Esophagus squamous epithelium (tissue), 5 donors: ENCODE measurements at regions not wholly inside any gene's neighbourhood (a gene's known extent, or its start where the extent isn't known, plus 50 kb on each side); places are given as distances from the start of the nearest gene placed in this dataset.
"Not testable (repeated sequence)": the region's sequence is repeated elsewhere in the genome, so short reads cannot be mapped to it uniquely, and the experiment has no call there.

Experiments used
- DNase-seq: peaks from one replicate; lab custom pipeline; 2025; lab: John Stamatoyannopoulos, UW
- H3K27ac ChIP-seq, 4 donors: fragments of 200-600 bp; sonication (generic); one replicate each; pipeline ENCODE4 v1.5.1; 2016 to 2019; ENCODE audit warnings: mild to moderate bottlenecking in 1 of 4
- H3K27me3 ChIP-seq, 4 donors: fragments of 200-600 bp; sonication (generic); 1 replicate in 3 of 4; 2 replicates in 1 of 4; pipeline versions ENCODE4 v1.5.1 to v1.6.0; 2017 to 2021; ENCODE audit warnings: antibody characterized with exemption in 1 of 4
- H3K36me3 ChIP-seq, 3 donors: fragments of 200-600 bp; sonication (generic); one replicate each; pipeline ENCODE4 v1.5.1; 2016 to 2019
- H3K4me1 ChIP-seq, 3 donors: fragments of 200-600 bp; sonication (generic); one replicate each; pipeline ENCODE4 v1.5.1; 2017 to 2019
- H3K4me3 ChIP-seq, 4 donors: fragments of 200-600 bp; sonication (generic); 1 replicate in 3 of 4; 2 replicates in 1 of 4; pipeline ENCODE4 v1.5.1; 2016 to 2019; ENCODE audit warnings: mild to moderate bottlenecking in 2 of 4, moderate library complexity in 1 of 4
- H3K9me3 ChIP-seq, 3 donors: fragments of 200-600 bp; sonication (generic); one replicate each; pipeline ENCODE4 v1.5.1; 2016 to 2019
- POLR2A ChIP-seq, 4 donors: fragments of 450-650 bp; IDR thresholded peaks; one replicate each; pipeline ENCODE4 v1.6.1; 2017; ENCODE audit warnings: antibody characterized with exemption in 4 of 4, mild to moderate bottlenecking in 4 of 4, moderate library complexity in 3 of 4
- WGBS, 2 donors: methylation state at CpG; one replicate each; pipeline ENCODE4 v1.1.5; 2018; 5-methylcytosine and 5-hydroxymethylcytosine counted together
- intact Hi-C: fragments of 100-400 bp; cut with DNase I; formaldehyde crosslinking; loops from one replicate; pipeline ENCODE4 v1.15.0; 2022
- TF ChIP-seq, protein P1 (sequence below), 6 experiments: fragments of 450-650 bp in 4 of 6; fragments of 200-600 bp in 2 of 6; sonication (generic) in 2 of 6; IDR thresholded peaks; one replicate each; pipeline ENCODE4 v1.5.1; 2016 to 2019; ENCODE audit warnings: antibody characterized with exemption in 6 of 6, mild to moderate bottlenecking in 4 of 6, moderate library complexity in 4 of 6
- donor health status: DM: yes; HTN: yes; CAD: no.

DNA sequence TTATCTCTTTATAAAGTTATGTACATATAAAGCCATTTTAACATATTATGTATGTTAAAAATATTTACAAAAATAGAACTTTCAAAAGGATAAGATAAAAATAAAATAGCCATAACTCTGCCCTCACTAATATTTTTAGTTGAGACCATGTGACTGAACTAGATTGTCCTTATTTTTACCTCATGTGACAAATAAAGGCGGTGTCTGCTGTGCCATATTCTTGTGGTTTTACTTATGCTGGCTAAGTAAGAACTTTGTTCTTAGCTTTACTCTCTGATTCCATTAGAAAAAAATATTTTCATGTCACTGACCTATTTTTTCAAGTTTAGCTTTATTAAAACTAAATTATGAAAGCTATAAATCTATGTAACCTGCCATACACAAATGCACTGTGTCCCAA, 135.6 kb upstream of the TSC22D1 start:
- intact Hi-C loops, result no loop called here
- no peaks in the 10 kb centered on the region for H3K27me3 ChIP-seq
- no peak overlapping the region for H3K27ac ChIP-seq
- H3K4me3 ChIP-seq, result no peak overlapping the region
- no peaks in the 10 kb centered on the region for H3K9me3 ChIP-seq
- no peak for DNase-seq
- TF ChIP-seq POLR2A (IDR thresholded peaks at IDR 0.05), result no peak
- TF ChIP-seq, protein P1, sequence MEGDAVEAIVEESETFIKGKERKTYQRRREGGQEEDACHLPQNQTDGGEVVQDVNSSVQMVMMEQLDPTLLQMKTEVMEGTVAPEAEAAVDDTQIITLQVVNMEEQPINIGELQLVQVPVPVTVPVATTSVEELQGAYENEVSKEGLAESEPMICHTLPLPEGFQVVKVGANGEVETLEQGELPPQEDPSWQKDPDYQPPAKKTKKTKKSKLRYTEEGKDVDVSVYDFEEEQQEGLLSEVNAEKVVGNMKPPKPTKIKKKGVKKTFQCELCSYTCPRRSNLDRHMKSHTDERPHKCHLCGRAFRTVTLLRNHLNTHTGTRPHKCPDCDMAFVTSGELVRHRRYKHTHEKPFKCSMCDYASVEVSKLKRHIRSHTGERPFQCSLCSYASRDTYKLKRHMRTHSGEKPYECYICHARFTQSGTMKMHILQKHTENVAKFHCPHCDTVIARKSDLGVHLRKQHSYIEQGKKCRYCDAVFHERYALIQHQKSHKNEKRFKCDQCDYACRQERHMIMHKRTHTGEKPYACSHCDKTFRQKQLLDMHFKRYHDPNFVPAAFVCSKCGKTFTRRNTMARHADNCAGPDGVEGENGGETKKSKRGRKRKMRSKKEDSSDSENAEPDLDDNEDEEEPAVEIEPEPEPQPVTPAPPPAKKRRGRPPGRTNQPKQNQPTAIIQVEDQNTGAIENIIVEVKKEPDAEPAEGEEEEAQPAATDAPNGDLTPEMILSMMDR (IDR thresholded peaks at IDR 0.05), result no peak
- 77 to 81% methylated on average over 1 of the region's 1 CpG for WGBS, 2 donors
- H3K36me3 ChIP-seq, result no peaks in the 10 kb centered on the region
- H3K4me1 ChIP-seq, result peaks cover 11 to 29% (median 11%) of the 10 kb centered on the region in 3 donors

DNA sequence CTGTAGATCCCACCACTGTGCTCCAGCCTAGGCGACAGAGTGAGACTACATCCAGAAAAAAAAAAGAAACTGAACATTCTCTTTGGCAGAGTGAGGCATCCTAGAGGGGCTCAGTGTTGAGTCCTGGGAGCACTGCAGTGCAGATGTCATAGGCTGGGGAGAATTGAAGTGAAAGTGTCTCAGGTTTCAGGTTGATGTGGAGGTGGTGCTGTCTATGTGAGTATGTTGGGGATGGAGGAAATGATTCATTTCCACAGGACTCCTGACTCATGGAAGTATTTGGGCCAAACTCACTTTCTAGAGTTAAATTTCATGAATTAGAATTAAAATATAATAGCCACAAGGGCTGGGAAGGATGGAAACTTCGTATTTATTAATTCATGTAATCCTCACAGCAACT, 134.4 kb upstream of the TSC22D1 start:
- no peak for DNase-seq

DNA sequence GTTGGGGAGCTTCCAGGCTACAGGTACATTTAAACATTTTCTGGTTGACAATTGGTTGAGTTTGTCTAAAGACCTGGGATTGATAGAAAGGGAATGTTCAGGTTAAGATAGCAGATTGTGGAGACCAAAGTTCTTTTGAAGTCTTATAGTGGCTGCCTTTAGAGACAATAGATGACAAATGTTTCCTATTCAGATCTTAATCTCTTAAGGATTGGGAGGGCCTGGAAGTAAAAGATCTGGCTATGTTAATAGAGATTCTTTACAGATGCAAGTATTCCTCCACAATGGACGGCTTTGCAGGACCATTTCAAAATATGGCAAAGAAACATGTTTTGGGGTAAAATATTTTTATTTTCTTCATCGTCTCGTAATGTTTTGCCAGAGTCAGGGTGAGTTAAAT, 128.7 kb upstream of the TSC22D1 start:
- H3K9me3 ChIP-seq, H3K27ac ChIP-seq, H3K27me3 ChIP-seq, DNase-seq, H3K36me3 ChIP-seq, H3K4me1 ChIP-seq, intact Hi-C loops, H3K4me3 ChIP-seq: not testable (repeated sequence)
- 59 to 65% methylated on average over 3 of the region's 3 CpGs for WGBS, 2 donors

More for the DNA sequence above, 134.4 kb upstream of the TSC22D1 start:
- H3K27me3 ChIP-seq, result no peaks in the 10 kb centered on the region
- peaks cover 11 to 25% (median 11%) of the 10 kb centered on the region in 3 donors for H3K4me1 ChIP-seq
- TF ChIP-seq POLR2A (IDR thresholded peaks at IDR 0.05), result no peak
- TF ChIP-seq, protein P1 (IDR thresholded peaks at IDR 0.05), result no peak
- no peaks in the 10 kb centered on the region for H3K9me3 ChIP-seq
- 36 to 58% methylated on average over 2 of the region's 2 CpGs for WGBS, 2 donors
- intact Hi-C loops, result no loop called here
- H3K36me3 ChIP-seq, result no peaks in the 10 kb centered on the region
- H3K4me3 ChIP-seq, result no peak overlapping the region
- no peak overlapping the region for H3K27ac ChIP-seq

DNA sequence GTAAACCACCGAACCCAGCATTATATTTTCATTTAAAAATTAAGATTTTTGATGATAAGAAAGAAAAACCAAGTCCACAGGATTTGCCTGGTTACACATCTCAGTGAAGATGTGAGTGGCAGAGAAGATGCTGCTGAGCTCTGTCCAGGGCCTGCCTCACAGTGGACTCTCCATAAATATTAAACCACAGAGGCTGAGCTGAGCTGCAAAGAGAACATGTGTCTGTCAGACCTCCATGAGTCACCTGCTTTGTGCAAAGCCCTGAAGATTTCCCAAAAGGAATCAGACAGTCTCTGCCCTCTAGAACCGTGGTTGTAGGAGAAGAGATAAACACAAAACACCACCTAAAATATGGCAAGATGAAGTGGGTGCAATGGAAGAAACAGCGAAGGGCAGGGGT, 127.2 kb upstream of the TSC22D1 start:
- no peak overlapping the region for H3K4me3 ChIP-seq
- no peaks in the 10 kb centered on the region for H3K27me3 ChIP-seq
- intact Hi-C loops, result no loop called here
- DNase-seq, result no peak
- H3K4me1 ChIP-seq, result no peaks in the 10 kb centered on the region
- H3K36me3 ChIP-seq, result no peaks in the 10 kb centered on the region
- TF ChIP-seq POLR2A (IDR thresholded peaks at IDR 0.05), result no peak
- TF ChIP-seq, protein P1 (IDR thresholded peaks at IDR 0.05), result no peak
- no peaks in the 10 kb centered on the region for H3K9me3 ChIP-seq
- H3K27ac ChIP-seq, result no peak overlapping the region
- WGBS, 2 donors, result 48 to 70% methylated on average over 3 of the region's 3 CpGs

DNA sequence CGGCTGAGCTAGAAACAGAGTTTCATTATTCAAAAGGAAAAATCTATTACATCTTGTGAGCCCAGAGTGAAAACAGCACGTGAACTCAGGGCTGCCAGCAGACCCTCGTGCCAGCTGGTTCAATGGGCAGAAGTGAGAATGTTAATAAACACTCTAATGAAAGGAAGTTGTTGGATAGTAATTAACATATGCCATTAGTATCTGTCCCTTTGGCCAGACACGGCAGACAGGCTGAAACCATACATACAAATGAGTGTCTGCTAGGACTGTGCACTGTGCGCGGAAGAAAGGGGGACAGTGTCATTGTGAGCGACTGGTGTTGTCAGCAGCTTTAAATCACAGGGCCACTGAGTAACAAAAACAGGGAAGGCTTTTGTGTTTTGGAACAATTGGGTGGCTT, 121.9 kb upstream of the TSC22D1 start:
- TF ChIP-seq, protein P1 (IDR thresholded peaks at IDR 0.05), result no peak
- TF ChIP-seq POLR2A (IDR thresholded peaks at IDR 0.05), result no peak
- Histone ChIP-seq H3K4me3 (no peak overlapping the region), H3K9me3 (no peaks in the 10 kb centered on the region), H3K27me3 (no peaks in the 10 kb centered on the region), H3K27ac (no peak overlapping the region), H3K4me1 (no peaks in the 10 kb centered on the region), H3K36me3 (no peaks in the 10 kb centered on the region)
- DNase-seq, result no peak
- intact Hi-C loops, result no loop called here
- WGBS, 2 donors, result 66 to 73% methylated on average over 7 of the region's 7 CpGs

DNA sequence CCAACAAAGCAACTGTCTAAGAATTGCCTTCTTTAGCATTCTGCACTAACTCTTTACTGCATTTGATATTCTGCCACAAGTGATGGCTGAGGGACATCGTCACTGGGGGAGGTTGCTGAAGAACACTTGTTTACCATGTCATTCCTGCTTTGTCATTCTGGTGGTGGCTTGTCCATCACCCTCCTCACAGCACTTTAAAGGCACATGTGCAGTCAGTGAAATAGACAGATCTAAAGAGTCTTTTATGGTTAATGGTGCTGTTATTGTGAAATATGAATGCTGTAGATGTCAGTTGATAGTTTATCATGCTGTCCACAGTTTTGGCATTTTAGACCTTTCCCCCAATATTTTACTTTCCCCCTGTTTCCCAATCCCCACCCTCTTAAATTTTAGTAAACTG, 120.9 kb upstream of the TSC22D1 start:
- 42 to 57% methylated on average over 1 of the region's 1 CpG for WGBS, 2 donors
- no peaks in the 10 kb centered on the region for H3K36me3 ChIP-seq
- H3K9me3 ChIP-seq, result no peaks in the 10 kb centered on the region
- no peak overlapping the region for H3K27ac ChIP-seq
- no peak for DNase-seq
- no peak overlapping the region for H3K4me3 ChIP-seq
- no peaks in the 10 kb centered on the region for H3K27me3 ChIP-seq
- no peaks in the 10 kb centered on the region for H3K4me1 ChIP-seq
- intact Hi-C loops, result no loop called here
- TF ChIP-seq POLR2A (IDR thresholded peaks at IDR 0.05), result no peak
- TF ChIP-seq, protein P1 (IDR thresholded peaks at IDR 0.05), result no peak
